ENCODE measurements at regions not wholly inside any gene's neighbourhood (a gene's known extent, or its start where the extent isn't known, plus 50 kb on each side); places are given as distances from the start of the nearest gene placed in this dataset.

GRCh38 chr5:168064457-168064856 is 227.0 kb upstream of the WWC1 start:
- DNase-seq (ENCODE audit: low spot score), result no peak

GRCh38 chr5:168064933-168065622 is 226.4 kb upstream of the WWC1 start:
- no peak for DNase-seq (ENCODE audit: low spot score)

GRCh38 chr5:168066536-168067208 is 224.8 kb upstream of the WWC1 start:
- no peak for DNase-seq (ENCODE audit: low spot score)

GRCh38 chr5:168070761-168071160 is 220.7 kb upstream of the WWC1 start:
- DNase-seq (ENCODE audit: low spot score), result no peak

GRCh38 chr5:168072665-168073064 is 218.8 kb upstream of the WWC1 start:
- no peak for DNase-seq (ENCODE audit: low spot score)

- no peak for DNase-seq (ENCODE audit: low spot score)
Observed at GRCh38 chr5:168073311-168073710, 218.1 kb upstream of the WWC1 start.

GRCh38 chr5:168073991-168074800 is 217.2 kb upstream of the WWC1 start:
- DNase-seq (ENCODE audit: low spot score), result no peak

- no peak for DNase-seq (ENCODE audit: low spot score)
Observed at GRCh38 chr5:168075387-168075786, 216.1 kb upstream of the WWC1 start.

- peak; percentile 19 for DNase-seq (ENCODE audit: low spot score)
Observed at GRCh38 chr5:168076561-168076991, 214.9 kb upstream of the WWC1 start.

GRCh38 chr5:168085261-168086031 is 206.0 kb upstream of the WWC1 start:
- no peak for DNase-seq (ENCODE audit: low spot score)

- peak; percentile 32 for DNase-seq (ENCODE audit: low spot score)
Observed at GRCh38 chr5:168086104-168086610, 205.3 kb upstream of the WWC1 start.

GRCh38 chr5:168086746-168087145 is 204.7 kb upstream of the WWC1 start:
- no peak for DNase-seq (ENCODE audit: low spot score)

- DNase-seq (ENCODE audit: low spot score), result no peak
Observed at GRCh38 chr5:168088410-168089173, 202.9 kb upstream of the WWC1 start.

- no peak for DNase-seq (ENCODE audit: low spot score)
Observed at GRCh38 chr5:168089201-168089887, 202.1 kb upstream of the WWC1 start.

- DNase-seq (ENCODE audit: low spot score), result no peak
Observed at GRCh38 chr5:168092209-168093185, 198.9 kb upstream of the WWC1 start.

- no peak for DNase-seq (ENCODE audit: low spot score)
Observed at GRCh38 chr5:168093200-168093910, 198.1 kb upstream of the WWC1 start.

GRCh38 chr5:168096525-168096924 is 194.9 kb upstream of the WWC1 start:
- no peak for DNase-seq (ENCODE audit: low spot score)

- no peak for DNase-seq (ENCODE audit: low spot score)
Observed at GRCh38 chr5:168097876-168098653, 193.4 kb upstream of the WWC1 start.

All from HuH-7.5 (cell line).